Fibroblast of skin of left biceps (primary cell): ENCODE measurements at regions not wholly inside any gene's neighbourhood (a gene's known extent, or its start where the extent isn't known, plus 50 kb on each side); places are given as distances from the start of the nearest gene placed in this dataset.

Source experiments
- DNase-seq, 2 experiments: peaks; one replicate each; pipeline ENCODE4 v3.0.0-alpha.2; 2013; ENCODE audit warnings: low read depth in 2 of 2

DNA sequence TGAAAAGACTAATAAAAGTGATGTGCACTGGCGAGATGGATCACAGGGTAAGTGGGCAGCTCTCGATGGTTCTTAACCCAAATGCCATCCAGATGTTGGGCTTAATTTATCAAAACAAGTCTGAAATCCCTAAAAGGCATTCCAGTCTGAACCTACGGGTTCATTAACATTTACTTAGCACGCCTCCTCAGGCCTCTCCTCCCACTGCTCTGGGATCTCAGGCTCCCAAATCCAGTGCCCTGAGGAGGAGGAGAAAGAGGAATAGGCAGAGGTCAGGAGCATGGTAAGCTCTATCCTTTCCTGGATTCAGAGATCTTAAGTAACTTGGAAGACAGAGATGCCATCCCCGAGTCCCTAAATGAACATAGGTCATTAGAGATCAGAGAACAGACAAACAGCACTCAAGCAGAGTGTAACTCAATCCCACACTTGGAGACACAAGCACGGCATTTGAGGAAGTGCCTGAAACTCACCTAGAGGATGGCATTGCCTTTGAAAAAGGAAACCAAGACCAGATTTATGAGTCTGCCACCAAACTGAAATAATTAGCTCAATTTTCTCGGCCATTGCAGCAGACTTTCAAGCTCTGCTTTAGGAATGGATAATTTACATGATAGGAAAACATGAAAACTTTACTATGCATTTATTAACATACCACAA is 140.9 kb downstream of the CXCL12 start:
- no peak for DNase-seq

DNA sequence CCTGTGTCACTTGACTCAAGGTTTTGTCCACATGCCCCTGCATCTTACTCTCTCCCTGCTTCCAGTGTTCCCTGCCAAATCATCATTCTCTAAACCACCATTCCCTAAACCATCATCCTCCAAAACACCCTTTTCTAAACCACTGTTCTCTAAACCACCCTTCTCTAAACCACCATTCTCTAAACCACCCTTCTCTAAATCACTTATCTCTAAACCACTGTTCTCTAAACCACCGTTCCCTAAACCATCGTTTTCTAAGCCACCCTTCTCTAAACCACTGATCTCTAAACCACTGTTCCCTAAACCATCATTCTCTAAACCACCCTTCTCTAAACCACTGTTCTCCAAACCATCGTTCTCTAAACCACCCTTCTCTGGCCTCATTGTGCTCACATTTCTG is 142.1 kb downstream of the CXCL12 start:
- no peak for DNase-seq

- DNase-seq: no peak
These were observed 142.8 kb downstream of the CXCL12 start for GRCh38 chr10:44242091-44242490.

DNA sequence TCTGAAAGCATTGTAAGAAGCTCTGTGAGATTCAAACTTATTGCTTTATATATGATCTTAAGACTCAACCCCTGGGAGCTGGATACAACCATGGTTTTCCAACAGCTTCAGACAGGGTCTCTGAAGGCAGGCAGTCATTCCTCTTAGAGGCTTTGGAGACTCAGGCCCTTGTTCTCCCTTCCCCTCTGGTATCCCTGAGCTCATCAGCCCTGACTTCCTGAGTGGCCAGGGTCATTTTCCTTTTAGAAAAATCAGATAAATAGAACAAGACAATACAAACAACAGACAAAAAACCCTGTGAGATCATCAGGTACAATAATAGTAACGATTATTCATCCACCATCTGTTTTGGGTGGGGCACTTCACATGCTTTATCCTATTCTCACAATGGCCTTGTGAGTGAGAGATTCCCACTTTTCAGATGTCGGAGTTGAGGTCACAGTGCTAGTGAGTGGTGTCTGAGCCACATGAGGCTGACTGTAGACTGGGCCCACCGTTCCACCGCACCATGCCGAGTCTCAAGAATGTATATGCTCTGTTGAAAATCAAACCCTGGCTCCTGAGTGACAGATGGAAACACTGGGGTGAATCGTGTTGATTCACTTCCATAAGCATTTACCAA is 144.2 kb downstream of the CXCL12 start:
- DNase-seq: no peak

DNA sequence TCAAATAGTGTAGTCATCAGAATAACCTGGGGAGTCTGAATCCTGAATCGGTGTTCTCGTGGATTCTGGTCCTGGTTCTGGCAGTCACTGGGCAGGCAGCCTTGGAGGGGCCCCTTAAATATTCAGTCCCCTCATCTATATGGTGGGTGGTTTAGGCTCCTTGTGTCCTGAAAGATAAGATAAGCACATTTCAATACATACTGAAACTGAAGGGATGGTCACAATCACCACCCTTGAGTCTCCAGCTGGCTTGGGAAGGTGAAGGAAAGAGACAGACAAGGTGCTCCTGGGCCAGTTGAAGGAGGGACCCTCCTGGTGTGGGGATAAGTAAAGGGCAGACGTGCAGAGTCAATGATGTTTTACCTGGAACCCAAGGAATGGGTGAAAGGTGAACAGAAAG is 146.7 kb downstream of the CXCL12 start:
- DNase-seq: no peak

DNA sequence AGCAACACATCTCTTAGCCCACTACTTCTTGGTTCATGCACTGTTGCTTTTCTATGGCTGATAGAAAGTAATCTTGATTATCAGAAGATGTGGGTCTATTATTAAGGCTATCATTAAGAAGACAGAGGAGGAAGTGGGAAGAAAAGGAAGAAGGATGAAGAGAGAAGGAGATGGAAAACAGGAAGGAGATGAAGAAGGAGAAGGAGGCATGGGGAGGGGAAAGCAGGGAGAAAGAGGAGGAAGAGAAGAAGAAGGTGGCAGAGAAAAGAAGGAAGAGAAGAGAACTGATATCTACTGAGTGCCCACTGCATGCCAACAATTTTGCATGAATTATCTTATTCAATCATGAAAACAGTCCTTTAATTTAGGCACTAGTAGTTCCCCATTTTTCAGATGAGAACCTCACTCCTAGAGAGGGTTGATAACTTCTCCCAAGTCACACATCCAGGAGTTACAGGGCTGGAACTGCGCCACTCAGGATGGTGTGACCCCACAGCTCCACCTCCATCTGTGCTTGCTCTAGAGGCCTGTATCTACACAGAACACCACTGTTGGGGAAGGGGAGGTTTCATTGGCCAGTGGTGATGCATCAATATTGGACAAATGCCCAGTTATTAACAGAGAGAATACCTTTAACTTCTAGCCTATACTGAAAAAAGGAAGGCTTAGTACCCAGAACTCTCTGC is 147.4 kb downstream of the CXCL12 start:
- DNase-seq: no peak

- DNase-seq: no peak
These were observed 149.5 kb downstream of the CXCL12 start for GRCh38 chr10:44235363-44235762.

DNA sequence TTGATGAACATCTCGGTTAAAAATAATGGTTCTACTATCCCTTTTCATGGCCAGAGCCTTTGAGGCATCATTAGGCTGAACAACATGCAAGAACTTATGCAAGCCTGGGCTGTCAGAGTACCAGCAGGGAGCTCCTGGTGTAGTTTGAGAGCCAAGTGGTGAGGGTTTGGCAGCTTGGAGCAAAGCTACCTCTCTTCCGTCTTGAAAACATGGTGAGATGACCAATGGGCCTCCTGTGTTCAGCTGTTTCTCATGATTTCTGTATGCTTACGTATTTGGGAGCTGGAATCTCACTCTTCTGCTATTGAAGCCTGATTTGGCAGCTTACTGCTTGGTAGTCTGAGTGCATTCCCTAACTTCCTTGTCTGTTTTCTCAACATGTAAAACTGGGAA is 150.4 kb downstream of the CXCL12 start:
- no peak for DNase-seq

DNA sequence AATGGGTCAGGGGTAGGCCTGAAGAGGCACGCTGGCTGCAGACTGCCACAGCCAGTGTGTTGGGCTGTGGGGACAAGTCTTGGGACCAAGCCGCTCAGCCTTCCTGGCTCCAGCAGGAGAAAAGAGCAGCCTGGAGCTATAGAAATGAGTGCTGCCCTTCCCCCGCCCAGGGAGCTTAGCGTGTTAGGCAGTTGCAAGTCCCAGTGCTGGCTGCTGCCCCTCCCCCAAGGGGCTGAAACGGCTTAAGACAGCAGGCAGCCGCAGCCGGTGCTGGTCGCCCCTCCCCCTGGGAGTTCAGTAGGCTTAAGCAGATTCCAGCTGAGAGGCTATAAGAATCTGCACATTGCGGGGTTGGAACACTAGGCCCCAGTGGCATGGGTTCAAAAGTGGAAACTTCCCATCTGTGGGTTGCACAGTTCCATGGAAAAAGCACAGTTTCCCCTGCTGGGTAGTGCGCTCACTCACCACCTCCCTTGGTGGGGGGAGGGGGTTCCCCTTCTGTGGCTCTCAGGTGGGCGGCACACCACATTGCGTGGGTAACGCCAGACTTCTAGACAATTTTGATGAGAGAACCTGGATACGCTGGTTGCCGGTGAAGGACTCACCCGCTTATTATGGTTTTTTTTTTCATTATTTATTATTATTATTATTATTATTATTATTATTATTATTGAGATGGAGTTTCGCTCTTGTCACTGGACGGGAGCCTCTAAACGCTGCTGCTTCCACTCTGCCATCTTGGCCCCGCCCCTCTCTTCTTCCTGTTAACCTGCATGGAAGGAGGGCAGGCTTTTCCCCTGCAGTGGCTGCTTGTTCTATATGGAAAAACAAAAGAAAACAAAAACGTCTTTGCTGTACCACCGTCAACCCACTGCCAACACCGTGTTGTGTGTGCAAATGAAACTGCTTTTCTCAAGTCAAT is 151.1 kb downstream of the CXCL12 start:
- peak; percentile 28 for DNase-seq

DNA sequence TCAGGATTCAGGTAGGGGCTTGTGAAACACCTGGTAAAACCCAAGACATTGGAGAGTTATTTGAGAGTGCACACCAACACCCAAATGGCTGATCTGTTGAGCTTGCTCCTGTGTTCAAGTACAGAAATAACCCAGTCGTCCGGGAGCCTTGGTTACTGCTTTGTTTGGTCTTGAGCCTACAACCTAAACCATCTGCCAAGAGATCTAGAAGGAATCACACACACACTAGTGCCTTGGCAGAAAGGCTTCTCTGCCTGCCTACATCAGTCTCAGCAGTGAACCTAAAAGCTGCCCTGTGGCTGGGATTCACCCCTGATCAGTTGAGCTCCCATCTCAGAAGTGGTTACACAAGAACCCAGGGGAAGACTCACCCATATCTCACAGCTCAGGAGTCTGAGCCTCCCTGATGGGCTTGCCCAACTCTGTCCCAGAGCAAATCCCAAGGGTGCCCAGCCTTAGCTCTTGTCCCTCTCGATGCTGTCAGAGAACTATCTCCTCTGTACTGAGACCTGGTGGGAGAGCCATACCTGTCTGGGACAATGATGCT is 167.6 kb downstream of the CXCL12 start:
- no peak for DNase-seq

DNA sequence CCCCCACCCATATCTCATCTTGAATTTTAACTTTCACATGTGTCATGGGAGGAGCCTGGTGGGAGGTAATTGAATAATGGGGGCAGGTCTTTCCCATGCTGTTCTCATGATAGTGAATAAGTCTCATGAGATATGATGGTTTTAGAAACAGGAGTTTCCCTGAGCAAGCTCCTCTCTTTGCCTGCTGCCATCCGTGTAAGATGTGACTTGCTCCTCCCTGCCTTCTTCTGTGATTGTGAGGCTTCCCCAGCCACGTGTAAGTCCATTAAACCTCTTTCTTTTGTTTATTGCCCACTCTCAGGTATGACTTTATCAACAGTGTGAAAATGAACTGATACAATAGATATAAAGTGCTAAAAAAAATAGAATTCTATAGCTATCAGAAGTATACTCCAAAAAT is 168.8 kb downstream of the CXCL12 start:
- DNase-seq: no peak

DNA sequence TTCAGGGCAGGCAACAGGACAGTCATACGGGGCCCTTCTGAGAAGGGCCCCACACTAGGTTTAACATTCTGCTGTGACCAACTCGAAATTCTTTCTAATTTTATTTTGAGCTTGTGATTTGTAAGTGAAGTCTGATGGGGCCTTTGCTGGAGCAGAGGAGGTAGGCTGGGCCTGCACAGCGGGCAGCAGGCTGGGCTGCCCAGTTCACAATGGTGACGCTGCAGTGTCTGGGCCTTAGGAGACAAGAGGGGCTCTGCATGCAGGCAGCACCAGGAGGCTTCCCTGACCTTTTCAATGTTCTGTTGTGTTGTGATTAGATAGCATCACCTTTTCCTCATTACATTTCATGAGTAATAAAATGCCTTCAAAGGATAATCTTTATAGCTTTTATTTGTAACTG is 175.1 kb downstream of the CXCL12 start:
- no peak for DNase-seq

- no peak for DNase-seq
These were observed 177.7 kb downstream of the CXCL12 start for GRCh38 chr10:44207160-44207559.

GRCh38 chr10:44206127-44206818 is 178.6 kb downstream of the CXCL12 start:
- DNase-seq: no peak

DNA sequence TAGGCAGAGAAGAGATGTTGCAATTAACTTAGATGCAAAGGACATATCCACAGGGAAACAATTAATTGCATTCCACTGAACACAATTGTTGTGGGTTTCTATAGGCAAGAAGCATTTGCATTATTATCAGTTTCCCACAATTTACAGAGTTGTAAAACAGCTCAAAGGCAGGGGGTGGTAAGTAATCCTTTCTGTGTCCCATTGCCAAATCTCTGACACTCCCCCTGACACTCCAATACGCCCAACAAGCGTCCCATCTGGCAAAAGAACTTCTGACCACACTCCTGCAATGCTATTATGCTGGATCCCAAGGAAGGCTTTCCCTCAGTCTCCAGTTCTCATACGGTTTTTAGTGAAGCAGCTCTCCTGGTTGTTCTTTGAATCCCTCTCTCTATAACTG is 179.8 kb downstream of the CXCL12 start:
- no peak for DNase-seq

- no peak for DNase-seq
These were observed 181.4 kb downstream of the CXCL12 start for GRCh38 chr10:44203535-44203934.

GRCh38 chr10:44202952-44203351 is 181.9 kb downstream of the CXCL12 start:
- no peak for DNase-seq

DNA sequence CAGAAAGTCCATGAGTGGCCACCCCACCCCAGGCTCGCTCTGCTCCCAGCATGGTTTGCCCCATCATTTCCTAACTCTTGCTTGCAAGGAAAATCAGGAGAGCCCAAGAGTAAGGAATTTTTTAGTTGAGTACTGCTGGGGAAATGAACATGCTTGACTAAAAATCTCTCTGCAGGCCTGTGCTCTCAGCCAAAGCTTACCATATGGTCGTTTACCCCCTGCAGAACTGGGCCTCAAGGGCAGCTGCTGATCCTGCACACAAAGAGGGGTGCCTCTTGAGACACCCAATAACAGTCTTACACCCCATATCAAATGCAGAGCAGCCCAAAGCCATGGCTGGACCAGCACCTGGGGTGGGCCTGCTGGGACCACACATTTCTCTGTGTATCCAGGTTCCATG is 183.2 kb downstream of the CXCL12 start:
- no peak for DNase-seq

DNA sequence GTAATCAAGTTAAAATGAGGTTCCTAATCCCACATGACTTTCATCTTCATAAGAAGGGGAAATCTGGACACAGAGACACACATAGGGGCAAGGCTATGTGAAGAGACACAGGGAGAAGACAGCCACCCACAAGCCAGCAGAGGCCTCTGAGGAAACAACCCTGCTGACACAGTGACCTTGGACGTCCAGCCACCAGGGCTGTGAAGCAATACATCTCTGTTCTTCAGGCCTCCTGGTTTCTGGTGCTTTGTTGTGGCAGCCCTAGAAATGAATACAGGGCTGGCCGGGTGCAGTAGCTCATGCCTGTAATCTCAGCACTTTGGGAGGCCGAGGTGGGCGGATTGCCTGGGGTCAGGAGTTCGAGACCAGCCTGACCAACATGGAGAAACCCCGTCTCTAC is 183.9 kb downstream of the CXCL12 start:
- DNase-seq: no peak

GRCh38 chr10:44199991-44200655 is 184.8 kb downstream of the CXCL12 start:
- DNase-seq: no peak

DNA sequence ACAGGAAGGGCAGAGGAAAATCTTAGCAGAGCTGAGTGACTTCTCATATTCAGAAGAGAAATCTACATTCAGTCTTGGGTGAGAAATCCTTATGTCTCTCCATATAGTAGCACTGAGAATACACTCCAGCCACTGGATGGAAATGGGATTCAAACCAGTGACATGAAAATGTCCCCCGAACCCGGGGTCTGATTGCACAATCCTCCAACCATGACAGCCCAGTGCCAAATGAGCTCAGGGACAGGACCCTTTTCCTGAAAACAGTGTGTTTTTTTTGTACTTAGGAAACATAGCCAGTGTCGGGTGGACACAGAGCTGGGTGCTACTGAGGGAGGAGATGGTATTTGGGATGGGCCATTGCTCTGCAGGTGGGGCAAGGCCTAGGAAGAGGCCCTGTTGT is 185.6 kb downstream of the CXCL12 start:
- no peak for DNase-seq
